NT2/D1 (cell line): ENCODE measurements at regions not wholly inside any gene's neighbourhood (a gene's known extent, or its start where the extent isn't known, plus 50 kb on each side); places are given as distances from the start of the nearest gene placed in this dataset.
A peak's percentile ranks its signal among the peaks of the same experiment; 100 is the strongest.
"Not testable (repeated sequence)": the region's sequence is repeated elsewhere in the genome, so short reads cannot be mapped to it uniquely, and the experiment has no call there.

Experiments used
- DNase-seq: peaks from one replicate; pipeline ENCODE4 v3.0.0-alpha.2; 2011; ENCODE audit warnings: low read depth, low spot score
- H3K27me3 ChIP-seq: 2 replicates; pipeline ENCODE4 v1.6.0; 2011; ENCODE audit warnings: mild to moderate bottlenecking; ENCODE audit not compliant: insufficient read length, insufficient read depth
- H3K36me3 ChIP-seq: 2 replicates; pipeline ENCODE4 v1.6.1; 2011; ENCODE audit warnings: mild to moderate bottlenecking, low read length, mixed read lengths; ENCODE audit not compliant: insufficient read depth, insufficient read length
- H3K4me1 ChIP-seq: 2 replicates; pipeline ENCODE4 v1.5.1; 2011; ENCODE audit not compliant: insufficient read depth, insufficient read length
- H3K4me3 ChIP-seq: 2 replicates; pipeline ENCODE4 v1.5.1; 2011; ENCODE audit warnings: low read depth; ENCODE audit not compliant: insufficient read length
- H3K9ac ChIP-seq: 2 replicates; pipeline ENCODE4 v1.6.0; 2011; ENCODE audit warnings: low read depth; ENCODE audit not compliant: insufficient read length
- H3K9me3 ChIP-seq: 2 replicates; pipeline ENCODE4 v1.5.1; 2011; ENCODE audit warnings: mild to moderate bottlenecking, low read length; ENCODE audit not compliant: insufficient read depth
- SUZ12 ChIP-seq: IDR thresholded peaks from 2 replicates; pipeline ENCODE4 v1.6.1; 2011; ENCODE audit not compliant: insufficient read length, insufficient read depth; ENCODE audit errors: extremely low read depth
- YY1 ChIP-seq: IDR thresholded peaks from 2 replicates; pipeline ENCODE4 v1.6.1; 2011; ENCODE audit not compliant: insufficient read length, insufficient read depth
- ZNF274 ChIP-seq: IDR thresholded peaks from 2 replicates; pipeline ENCODE4 v1.6.1; 2011; ENCODE audit warnings: mild to moderate bottlenecking, low read depth, low read length

- Histone ChIP-seq H3K27me3 (no peaks in the 10 kb centered on the region), H3K9ac (no peak overlapping the region), H3K36me3 (no peaks in the 10 kb centered on the region), H3K9me3 (peaks cover 15% of the 10 kb centered on the region; the same call in 1 of the 2 replicates), H3K4me1 (peaks cover 9% of the 10 kb centered on the region), H3K4me3 (no peak overlapping the region)
- DNase-seq = no peak
- TF ChIP-seq ZNF274 (no peak), SUZ12 (no peak), YY1 (no peak)
Observed at GRCh38 chr14:101289911-101290310, 271.4 kb upstream of the DIO3 start.

- Histone ChIP-seq H3K27me3 (no peaks in the 10 kb centered on the region), H3K9ac (no peak overlapping the region), H3K4me1 (peaks cover 9% of the 10 kb centered on the region), H3K36me3 (no peaks in the 10 kb centered on the region), H3K4me3 (no peak overlapping the region), H3K9me3 (peaks cover 22% of the 10 kb centered on the region; the same call in 1 of the 2 replicates)
- no peak for DNase-seq
- TF ChIP-seq ZNF274 (no peak), YY1 (no peak), SUZ12 (no peak)
Observed at GRCh38 chr14:101290611-101291010, 270.7 kb upstream of the DIO3 start.

DNA sequence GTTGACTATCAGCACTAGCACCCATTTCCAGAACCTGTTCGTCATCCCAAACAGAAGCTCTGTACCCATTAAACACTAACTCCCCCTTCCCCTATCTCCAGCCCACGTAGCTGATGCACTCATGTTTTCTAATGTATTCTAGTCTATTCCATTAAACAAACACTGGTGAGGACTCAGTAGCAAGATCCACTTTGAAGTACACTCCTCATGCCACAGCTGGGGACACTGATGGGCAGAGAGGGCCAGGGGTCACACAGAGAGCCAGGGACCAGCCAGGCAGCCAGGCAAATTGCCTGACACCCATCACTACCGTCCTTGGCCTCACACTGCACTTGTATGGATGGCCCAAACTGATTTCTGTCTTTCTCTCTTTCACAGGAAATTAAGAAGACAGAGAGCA lies 269.9 kb upstream of the DIO3 start:
- Histone ChIP-seq H3K9ac (no peak overlapping the region), H3K36me3 (no peaks in the 10 kb centered on the region), H3K27me3 (no peaks in the 10 kb centered on the region), H3K9me3 (peaks cover 30% of the 10 kb centered on the region; the same call in 1 of the 2 replicates), H3K4me1 (peaks cover 9% of the 10 kb centered on the region), H3K4me3 (no peak overlapping the region)
- no peak for DNase-seq
- no peak for TF ChIP-seq ZNF274
- TF ChIP-seq SUZ12 = no peak
- no peak for TF ChIP-seq YY1

GRCh38 chr14:101292448-101292847 lies 268.8 kb upstream of the DIO3 start:
- Histone ChIP-seq H3K9ac (no peak overlapping the region), H3K9me3 (peaks cover 40% of the 10 kb centered on the region), H3K4me1 (peaks cover 9% of the 10 kb centered on the region), H3K4me3 (no peak overlapping the region), H3K36me3 (no peaks in the 10 kb centered on the region), H3K27me3 (no peaks in the 10 kb centered on the region)
- DNase-seq = no peak
- no peak for TF ChIP-seq ZNF274
- TF ChIP-seq SUZ12 = no peak
- no peak for TF ChIP-seq YY1

GRCh38 chr14:101293605-101294004 lies 267.7 kb upstream of the DIO3 start:
- TF ChIP-seq YY1 (no peak), SUZ12 (no peak), ZNF274 (no peak)
- Histone ChIP-seq H3K9me3 (peaks cover 51% of the 10 kb centered on the region), H3K27me3 (no peaks in the 10 kb centered on the region), H3K4me3 (no peak overlapping the region), H3K4me1 (peaks cover 5% of the 10 kb centered on the region), H3K9ac (no peak overlapping the region), H3K36me3 (no peaks in the 10 kb centered on the region)
- DNase-seq = peak; percentile 22

- Histone ChIP-seq H3K9me3 (peaks cover 51% of the 10 kb centered on the region), H3K9ac (no peak overlapping the region), H3K4me3 (no peak overlapping the region), H3K36me3 (no peaks in the 10 kb centered on the region), H3K4me1 (peaks cover 4% of the 10 kb centered on the region), H3K27me3 (no peaks in the 10 kb centered on the region)
- TF ChIP-seq ZNF274 = no peak
- no peak for TF ChIP-seq YY1
- no peak for TF ChIP-seq SUZ12
- peak; percentile 5 for DNase-seq
Observed at GRCh38 chr14:101294136-101294535, 267.2 kb upstream of the DIO3 start.

GRCh38 chr14:101299781-101300180 lies 261.5 kb upstream of the DIO3 start:
- not testable (repeated sequence) for DNase-seq, H3K36me3 ChIP-seq, H3K4me1 ChIP-seq, H3K9ac ChIP-seq, H3K4me3 ChIP-seq, H3K27me3 ChIP-seq
- peaks cover 37% of the 10 kb centered on the region for H3K9me3 ChIP-seq

- Histone ChIP-seq H3K36me3 (no peaks in the 10 kb centered on the region), H3K4me1 (no peaks in the 10 kb centered on the region), H3K9me3 (peaks cover 25% of the 10 kb centered on the region), H3K4me3 (no peak overlapping the region), H3K9ac (no peak overlapping the region), H3K27me3 (no peaks in the 10 kb centered on the region)
- DNase-seq = peak; percentile 6
- TF ChIP-seq YY1 = no peak
- TF ChIP-seq ZNF274 = no peak
Observed at GRCh38 chr14:101301011-101301410, 260.3 kb upstream of the DIO3 start.

DNA sequence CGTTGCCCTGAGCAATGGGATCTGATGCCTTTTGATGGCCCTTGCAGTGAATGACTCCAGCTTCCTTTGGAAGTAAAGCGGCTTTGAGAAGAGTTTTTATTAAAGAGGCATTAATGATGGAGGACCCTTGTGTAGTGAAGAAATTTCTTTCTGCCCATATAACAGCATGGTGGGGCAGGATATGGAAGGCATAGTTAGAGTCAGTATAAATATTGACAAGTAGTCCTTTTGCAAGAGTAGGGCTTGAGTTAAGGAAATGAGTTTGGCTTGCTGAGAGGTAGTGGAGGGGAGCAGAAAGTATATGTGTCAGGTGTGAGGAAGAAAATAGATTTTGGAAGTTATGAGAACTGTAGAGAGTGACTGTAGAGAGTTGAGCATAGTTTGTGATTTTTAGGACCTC lies 254.1 kb upstream of the DIO3 start:
- not testable (repeated sequence) for H3K4me3 ChIP-seq, H3K9me3 ChIP-seq, H3K36me3 ChIP-seq, H3K9ac ChIP-seq, H3K4me1 ChIP-seq, H3K27me3 ChIP-seq, DNase-seq

DNA sequence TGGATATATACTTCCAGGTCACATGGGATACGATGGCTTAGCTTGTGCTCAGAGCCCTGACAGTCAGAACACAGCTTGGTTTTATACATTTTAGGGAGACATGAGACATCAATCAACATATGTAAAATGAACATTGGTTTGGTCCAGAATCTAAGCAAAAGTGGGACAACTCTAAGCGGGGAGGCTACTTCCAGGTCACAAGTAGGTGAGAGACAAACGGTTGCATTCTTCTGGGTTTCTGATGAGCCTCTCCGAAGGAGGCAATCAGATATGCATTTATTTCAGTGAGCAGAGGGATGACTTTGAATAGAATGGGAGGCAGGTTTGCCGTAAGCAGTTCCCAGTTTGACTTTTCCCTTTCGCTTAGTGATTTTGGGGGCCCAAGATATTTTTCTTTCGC lies 250.1 kb upstream of the DIO3 start:
- not testable (repeated sequence) for H3K9ac ChIP-seq

More for the DNA sequence above, 250.1 kb upstream of the DIO3 start:
- not testable (repeated sequence) for H3K4me3 ChIP-seq, H3K27me3 ChIP-seq, H3K4me1 ChIP-seq, H3K36me3 ChIP-seq, DNase-seq
- H3K9me3 ChIP-seq = peaks cover 16% of the 10 kb centered on the region
